Right atrium auricular region (tissue), 2 donors: ENCODE measurements at regions not wholly inside any gene's neighbourhood (a gene's known extent, or its start where the extent isn't known, plus 50 kb on each side); places are given as distances from the start of the nearest gene placed in this dataset.

Experiments used
- DNase-seq: peaks from one replicate; pipeline ENCODE4 v3.0.0-alpha.2; 2019; ENCODE audit warnings: low spot score
- H3K27ac ChIP-seq, 2 donors: fragments of 200-600 bp; sonication (generic); 1 replicate in 1 of 2; 2 replicates in 1 of 2; pipeline ENCODE4 v1.5.1; 2016 to 2019
- H3K27me3 ChIP-seq, 2 donors: fragments of 200-600 bp; sonication (generic); one replicate each; pipeline versions ENCODE4 v1.5.1 to v1.6.0; 2017 to 2019
- H3K36me3 ChIP-seq: fragments of 200-600 bp; sonication (generic); one replicate; pipeline ENCODE4 v1.5.1; 2016
- H3K4me1 ChIP-seq, 2 donors: fragments of 200-600 bp; sonication (generic); one replicate each; pipeline versions ENCODE4 v1.5.1 to v1.6.0; 2017 to 2019
- H3K4me3 ChIP-seq, 2 donors: fragments of 200-600 bp; sonication (generic); 1 replicate in 1 of 2; 2 replicates in 1 of 2; pipeline ENCODE4 v1.5.1; 2017 to 2019; ENCODE audit warnings: mild to moderate bottlenecking in 1 of 2, moderate library complexity in 1 of 2
- H3K9me3 ChIP-seq, 2 donors: fragments of 200-600 bp; sonication (generic); one replicate each; pipeline ENCODE4 v1.5.1; 2019
- CTCF ChIP-seq, 2 donors: fragments of 200-600 bp; sonication (generic); IDR thresholded peaks; one replicate each; pipeline ENCODE4 v1.5.1; 2019; ENCODE audit warnings: antibody characterized with exemption in 2 of 2

GRCh38 chr7:153523320-153524015 lies 528.7 kb upstream of the DPP6 start:
- no peak for TF ChIP-seq CTCF (IDR thresholded peaks at IDR 0.05)
- H3K27ac ChIP-seq: peak overlapping the region in 1 of 2 donors; percentile 61

GRCh38 chr7:153524070-153524601 lies 528.1 kb upstream of the DPP6 start:
- TF ChIP-seq CTCF (IDR thresholded peaks at IDR 0.05): no peak
- DNase-seq: no peak
- peaks cover 0 to 8% of the 10 kb centered on the region in 2 donors for H3K4me1 ChIP-seq
- peak overlapping the region in 1 of 2 donors; percentile 61 for H3K27ac ChIP-seq
- H3K27me3 ChIP-seq: no peaks in the 10 kb centered on the region
- H3K9me3 ChIP-seq: no peaks in the 10 kb centered on the region
- H3K36me3 ChIP-seq: no peaks in the 10 kb centered on the region
- H3K4me3 ChIP-seq: no peak overlapping the region

More at GRCh38 chr7:153523320-153524015, 528.7 kb upstream of the DPP6 start:
- H3K27me3 ChIP-seq: no peaks in the 10 kb centered on the region
- no peak for DNase-seq
- no peaks in the 10 kb centered on the region for H3K9me3 ChIP-seq
- H3K4me1 ChIP-seq: peaks cover 0 to 8% of the 10 kb centered on the region in 2 donors
- H3K4me3 ChIP-seq: no peak overlapping the region
- no peaks in the 10 kb centered on the region for H3K36me3 ChIP-seq

GRCh38 chr7:153529100-153529499 lies 523.1 kb upstream of the DPP6 start:
- Histone ChIP-seq H3K36me3 (no peaks in the 10 kb centered on the region), H3K27ac (no peak overlapping the region), H3K9me3 (no peaks in the 10 kb centered on the region), H3K4me1 (no peaks in the 10 kb centered on the region), H3K27me3 (no peaks in the 10 kb centered on the region), H3K4me3 (no peak overlapping the region)
- no peak for TF ChIP-seq CTCF (IDR thresholded peaks at IDR 0.05)
- no peak for DNase-seq

- no peak for DNase-seq
- Histone ChIP-seq H3K4me1 (no peaks in the 10 kb centered on the region), H3K27ac (no peak overlapping the region), H3K9me3 (no peaks in the 10 kb centered on the region), H3K4me3 (no peak overlapping the region), H3K27me3 (no peaks in the 10 kb centered on the region), H3K36me3 (no peaks in the 10 kb centered on the region)
- no peak for TF ChIP-seq CTCF (IDR thresholded peaks at IDR 0.05)
These were observed 522.5 kb upstream of the DPP6 start for GRCh38 chr7:153529651-153530165.

GRCh38 chr7:153530441-153530840 lies 521.8 kb upstream of the DPP6 start:
- H3K27me3 ChIP-seq: no peaks in the 10 kb centered on the region

More at GRCh38 chr7:153530441-153530840, 521.8 kb upstream of the DPP6 start:
- H3K27ac ChIP-seq: no peak overlapping the region
- no peaks in the 10 kb centered on the region for H3K4me1 ChIP-seq
- H3K36me3 ChIP-seq: no peaks in the 10 kb centered on the region
- H3K4me3 ChIP-seq: no peak overlapping the region
- no peak for DNase-seq
- TF ChIP-seq CTCF (IDR thresholded peaks at IDR 0.05): no peak
- no peaks in the 10 kb centered on the region for H3K9me3 ChIP-seq
